Astrocyte of the cerebellum (primary cell): ENCODE measurements at regions not wholly inside any gene's neighbourhood (a gene's known extent, or its start where the extent isn't known, plus 50 kb on each side); places are given as distances from the start of the nearest gene placed in this dataset.

ENCODE experiments used
- DNase-seq: peaks from one replicate; pipeline ENCODE4 v3.0.0-alpha.2; 2011; ENCODE audit warnings: low read depth
- H3K4me3 ChIP-seq: 2 replicates; pipeline ENCODE4 v1.5.1; 2011; ENCODE audit warnings: mild to moderate bottlenecking, low read depth, low read length, moderate library complexity
- in situ Hi-C: cut with HindIII; loops from 2 replicates; pipeline ENCODE4 v1.10.0; 2017; ENCODE audit warnings: low sequenced_read_pairs
- TF ChIP-seq, protein P1 (sequence below): IDR thresholded peaks from 2 replicates; pipeline ENCODE4 v1.5.1; 2012; ENCODE audit warnings: low read length, low read depth, moderate library complexity, mild to moderate bottlenecking; ENCODE audit errors: missing control alignments

DNA sequence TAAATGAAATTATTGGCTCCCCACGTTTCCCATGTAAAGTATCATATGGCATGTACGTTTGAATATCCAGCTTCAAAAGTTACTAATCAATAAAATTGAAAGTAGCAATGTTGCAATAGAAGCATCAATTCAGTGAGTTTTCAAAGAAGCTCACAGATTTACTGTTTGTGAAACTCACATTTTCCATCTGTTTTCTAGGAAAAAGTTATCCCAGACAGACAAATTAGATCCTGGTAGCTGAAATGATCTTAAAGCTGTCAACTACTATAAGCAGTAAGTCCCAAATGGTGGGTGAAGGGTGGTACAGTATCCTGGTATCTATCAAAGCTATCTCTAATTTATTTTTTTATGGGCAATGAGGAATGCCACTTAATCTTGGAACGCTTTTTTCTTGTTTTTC lies 60.7 kb upstream of the MXRA5 start:
- DNase-seq, result no peak
- no peak overlapping the region for H3K4me3 ChIP-seq
- in situ Hi-C loops, result no loop called here
- TF ChIP-seq, protein P1, sequence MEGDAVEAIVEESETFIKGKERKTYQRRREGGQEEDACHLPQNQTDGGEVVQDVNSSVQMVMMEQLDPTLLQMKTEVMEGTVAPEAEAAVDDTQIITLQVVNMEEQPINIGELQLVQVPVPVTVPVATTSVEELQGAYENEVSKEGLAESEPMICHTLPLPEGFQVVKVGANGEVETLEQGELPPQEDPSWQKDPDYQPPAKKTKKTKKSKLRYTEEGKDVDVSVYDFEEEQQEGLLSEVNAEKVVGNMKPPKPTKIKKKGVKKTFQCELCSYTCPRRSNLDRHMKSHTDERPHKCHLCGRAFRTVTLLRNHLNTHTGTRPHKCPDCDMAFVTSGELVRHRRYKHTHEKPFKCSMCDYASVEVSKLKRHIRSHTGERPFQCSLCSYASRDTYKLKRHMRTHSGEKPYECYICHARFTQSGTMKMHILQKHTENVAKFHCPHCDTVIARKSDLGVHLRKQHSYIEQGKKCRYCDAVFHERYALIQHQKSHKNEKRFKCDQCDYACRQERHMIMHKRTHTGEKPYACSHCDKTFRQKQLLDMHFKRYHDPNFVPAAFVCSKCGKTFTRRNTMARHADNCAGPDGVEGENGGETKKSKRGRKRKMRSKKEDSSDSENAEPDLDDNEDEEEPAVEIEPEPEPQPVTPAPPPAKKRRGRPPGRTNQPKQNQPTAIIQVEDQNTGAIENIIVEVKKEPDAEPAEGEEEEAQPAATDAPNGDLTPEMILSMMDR, result no peak

DNA sequence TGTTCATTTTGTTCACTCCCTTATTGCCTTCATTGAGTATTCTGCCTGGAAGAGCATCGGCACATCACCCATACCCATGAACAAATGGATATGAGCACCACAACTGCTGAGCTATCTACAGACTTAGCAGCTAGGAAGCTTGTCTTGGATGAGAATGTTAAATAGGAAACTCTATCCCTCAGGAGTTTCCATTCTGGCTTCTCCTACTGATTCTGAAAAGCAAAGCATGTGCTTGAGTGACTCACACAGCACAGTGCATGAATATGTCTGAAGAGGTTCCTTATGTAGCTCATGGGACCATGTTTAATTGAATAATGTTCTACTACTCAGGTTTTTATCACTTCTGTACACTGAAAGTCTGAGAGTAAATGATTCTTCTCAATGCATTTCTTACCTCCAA lies 57.3 kb upstream of the MXRA5 start:
- DNase-seq, result no peak
- TF ChIP-seq, protein P1, result no peak
- H3K4me3 ChIP-seq, result no peak overlapping the region
- in situ Hi-C loops, result no loop called here
